Stimulated activated CD4-positive, alpha-beta T cell treated with anti-CD3 and anti-CD28 coated beads, Interleukin-12 subunit alpha, Interleukin-12 subunit beta, amount 100 ng/mL, for 48 hours (primary cell): ENCODE measurements at regions not wholly inside any gene's neighbourhood (a gene's known extent, or its start where the extent isn't known, plus 50 kb on each side); places are given as distances from the start of the nearest gene placed in this dataset.

Source experiments
- DNase-seq, 3 donors: peaks; one replicate each; pipeline ENCODE4 v3.0.0-alpha.2; 2020; ENCODE audit warnings: low read depth in 2 of 3, low spot score in 1 of 3

- peak in 1 of 3 donors; percentile 3 for DNase-seq
Observed at GRCh38 chr4:20395160-20395773, 143.6 kb downstream of the SLIT2 start.

- DNase-seq, result no peak
Observed at GRCh38 chr4:20403290-20403689, 151.6 kb downstream of the SLIT2 start.

DNA sequence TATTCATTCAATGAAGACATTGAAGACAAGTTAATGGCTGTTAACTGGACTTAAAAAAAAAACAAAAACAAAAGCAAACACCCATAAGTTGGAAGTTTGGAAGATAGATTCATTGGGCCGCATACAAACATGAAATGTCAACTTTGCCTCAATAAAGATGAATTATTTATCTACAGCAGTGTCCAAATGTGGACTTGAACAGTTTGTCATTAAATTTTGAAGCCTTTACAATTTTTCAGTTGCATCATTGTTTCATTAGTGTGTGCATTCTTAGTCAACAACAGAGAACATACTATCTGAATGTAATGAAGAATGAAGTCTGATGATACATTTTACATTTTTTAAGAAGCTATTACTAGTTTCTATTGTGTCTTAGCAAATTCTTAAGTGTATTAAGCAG, 152.1 kb downstream of the SLIT2 start:
- DNase-seq, result no peak

DNA sequence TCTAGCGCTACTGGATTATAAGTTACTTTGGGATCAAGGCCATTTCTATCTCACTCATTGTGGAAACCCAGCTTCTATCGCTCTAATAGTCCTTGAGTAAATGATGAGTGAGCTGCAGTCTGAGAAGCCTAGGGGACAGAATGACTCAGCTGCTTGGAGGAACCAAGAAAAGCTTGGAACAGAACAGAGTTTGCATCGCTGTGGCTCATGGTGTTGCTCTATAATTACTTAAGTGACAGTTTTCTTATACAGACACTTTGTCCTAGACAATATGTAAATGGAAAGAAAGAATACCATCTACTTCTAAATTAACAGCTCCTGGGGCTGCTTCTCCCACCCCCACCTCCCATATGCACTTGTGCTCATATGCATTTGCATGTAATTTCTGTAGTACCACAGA, 156.9 kb downstream of the SLIT2 start:
- no peak for DNase-seq

- DNase-seq, result no peak
Observed at GRCh38 chr4:20412072-20412471, 160.4 kb downstream of the SLIT2 start.

DNA sequence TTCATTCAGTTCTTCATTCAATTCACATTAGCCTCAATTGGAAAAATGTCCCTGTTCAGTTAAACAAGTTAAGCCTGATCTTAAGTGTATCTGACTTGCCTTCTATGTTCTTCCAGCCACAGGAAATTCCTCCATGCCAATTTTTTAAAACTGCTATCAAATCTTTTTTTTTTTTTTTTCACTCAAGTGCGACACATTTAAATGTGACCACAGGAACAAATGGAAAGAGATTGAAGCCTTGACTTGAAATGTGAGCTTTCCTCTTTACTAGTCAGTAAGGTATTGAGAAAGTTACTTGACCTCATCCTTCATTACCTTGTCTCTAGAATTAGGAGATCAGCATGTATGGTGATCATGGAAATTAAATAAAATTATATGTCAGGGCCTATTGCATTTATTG, 165.1 kb downstream of the SLIT2 start:
- DNase-seq, result no peak

DNA sequence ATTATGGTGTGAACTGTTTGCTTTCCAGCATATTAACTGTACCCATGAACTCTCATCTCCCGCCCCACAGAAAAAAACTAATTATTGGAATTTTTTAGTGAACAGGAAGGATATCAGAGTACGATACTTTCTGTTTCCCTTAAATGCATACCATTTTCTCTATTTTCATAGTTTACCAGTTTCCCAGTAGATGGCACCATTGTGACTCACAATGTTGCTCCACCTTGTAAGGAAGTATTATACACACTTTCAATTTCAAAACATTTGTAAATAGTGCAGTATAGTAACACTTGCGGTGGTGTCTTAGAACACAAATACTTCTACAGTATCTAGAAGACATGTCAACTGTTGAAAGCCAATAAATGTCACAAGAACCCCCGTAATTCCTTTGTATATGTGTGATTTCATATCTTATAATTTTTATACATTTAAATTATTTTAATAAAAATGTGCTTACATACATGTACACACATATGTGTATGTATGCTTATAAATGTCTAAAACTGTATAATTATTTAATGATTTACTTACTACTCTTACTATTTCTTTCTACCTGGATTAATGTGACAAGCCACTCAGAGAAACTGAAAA, 167.3 kb downstream of the SLIT2 start:
- DNase-seq, result no peak

DNA sequence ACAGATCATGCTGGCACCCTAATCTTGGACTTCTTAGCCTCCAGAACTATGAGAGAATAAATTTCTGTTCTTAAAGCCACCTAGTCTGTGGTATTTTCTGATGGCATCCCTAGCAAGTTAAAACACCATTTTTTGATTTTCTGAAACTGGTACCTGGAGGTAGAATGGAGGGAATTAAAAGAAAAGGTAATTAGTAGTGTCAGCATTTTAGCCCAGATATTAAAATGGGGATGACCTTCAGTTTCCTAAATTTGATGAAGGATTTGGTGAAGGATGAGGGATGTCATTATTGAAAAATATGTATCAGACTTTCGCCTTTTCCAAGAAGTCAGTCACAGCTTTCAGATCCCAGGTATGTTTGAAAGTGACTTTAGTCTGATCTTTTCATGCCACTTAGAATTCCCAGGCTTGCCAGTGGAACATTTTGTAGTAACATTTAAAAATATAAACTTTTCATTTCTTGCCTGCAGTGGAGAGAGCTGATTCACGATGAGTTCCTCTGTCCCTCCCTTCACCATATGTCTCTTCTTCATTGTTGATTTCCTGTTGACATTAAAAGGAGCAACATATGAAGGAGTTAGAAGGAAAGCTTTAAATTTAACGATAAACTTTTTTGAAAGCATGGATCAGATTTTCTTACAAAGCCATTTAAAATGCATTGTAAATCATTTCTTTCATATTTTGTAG, 169.4 kb downstream of the SLIT2 start:
- no peak for DNase-seq

DNA sequence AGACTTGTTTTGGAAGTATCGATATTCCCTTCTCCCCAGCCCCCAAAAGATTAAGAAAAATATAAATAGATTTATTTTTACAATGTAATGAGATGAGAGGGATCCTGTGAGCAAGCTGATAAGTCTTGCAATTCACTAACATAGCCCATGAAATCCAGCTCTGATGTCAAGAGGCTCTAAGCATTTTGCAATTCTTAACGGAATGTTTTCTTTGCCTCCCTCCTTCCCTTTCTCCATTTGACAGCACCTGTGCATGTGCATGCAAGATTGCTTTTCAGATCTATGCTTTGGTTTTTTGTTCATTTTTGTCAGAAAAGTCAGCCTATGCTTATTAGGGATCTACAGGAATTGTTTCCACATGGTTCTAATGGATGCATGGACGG, 169.9 kb downstream of the SLIT2 start:
- DNase-seq, result no peak

DNA sequence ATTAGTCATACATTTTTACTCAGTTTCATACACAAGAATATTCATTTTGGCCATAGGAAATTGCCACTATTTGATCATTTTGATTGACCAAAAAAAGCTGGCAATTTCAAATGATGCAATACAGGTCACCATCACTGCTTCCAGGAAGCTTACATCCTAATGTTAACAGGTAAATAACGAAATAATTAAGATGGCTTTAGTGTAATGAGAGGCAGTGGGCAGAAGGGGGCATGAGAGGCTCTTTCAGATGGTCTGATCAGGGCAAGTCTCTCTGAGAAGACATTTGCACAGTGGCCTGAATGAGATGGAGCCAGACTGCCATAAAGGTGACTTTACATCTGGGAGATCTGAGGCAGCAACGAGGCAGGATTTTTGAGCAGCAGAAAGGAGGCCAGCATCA, 170.7 kb downstream of the SLIT2 start:
- peak; percentile 0 to 14 (median 9) for DNase-seq

DNA sequence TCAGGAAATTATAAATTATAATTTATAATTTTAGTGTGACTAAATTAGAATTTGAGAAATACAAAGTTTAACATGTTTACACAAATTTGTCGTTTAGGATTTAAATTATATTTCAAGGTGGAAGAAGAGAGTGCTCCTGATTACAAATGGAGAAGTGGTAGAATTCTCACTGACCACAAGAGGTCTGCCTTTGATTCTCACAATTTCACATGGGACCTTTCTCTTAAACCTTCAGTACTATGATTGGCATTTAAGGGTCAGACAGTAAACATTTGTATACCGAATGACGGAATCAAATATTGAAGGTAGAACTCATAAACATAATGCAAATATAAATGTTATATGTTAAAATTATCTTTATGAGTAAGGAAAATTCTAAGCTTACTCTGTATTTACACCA, 171.7 kb downstream of the SLIT2 start:
- no peak for DNase-seq

DNA sequence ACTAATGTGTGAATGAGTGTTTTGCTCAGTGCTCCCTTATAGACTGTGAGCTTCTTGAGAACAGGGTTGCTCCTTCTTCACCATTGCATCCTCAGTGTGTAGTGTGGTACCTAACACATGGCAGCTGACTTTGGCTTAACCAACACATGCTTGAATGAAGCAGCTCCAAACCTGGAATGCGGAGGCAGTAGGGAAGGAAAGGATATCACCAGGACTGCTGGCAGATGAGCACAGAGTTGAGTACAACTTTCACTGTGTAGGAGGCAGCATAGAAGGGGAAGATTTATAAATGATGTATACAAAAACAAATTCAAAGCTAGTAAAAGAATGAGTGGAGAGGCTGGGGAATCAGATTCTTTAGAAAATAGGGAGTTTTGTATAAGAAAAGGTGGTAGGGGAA, 174.3 kb downstream of the SLIT2 start:
- DNase-seq, result no peak

DNA sequence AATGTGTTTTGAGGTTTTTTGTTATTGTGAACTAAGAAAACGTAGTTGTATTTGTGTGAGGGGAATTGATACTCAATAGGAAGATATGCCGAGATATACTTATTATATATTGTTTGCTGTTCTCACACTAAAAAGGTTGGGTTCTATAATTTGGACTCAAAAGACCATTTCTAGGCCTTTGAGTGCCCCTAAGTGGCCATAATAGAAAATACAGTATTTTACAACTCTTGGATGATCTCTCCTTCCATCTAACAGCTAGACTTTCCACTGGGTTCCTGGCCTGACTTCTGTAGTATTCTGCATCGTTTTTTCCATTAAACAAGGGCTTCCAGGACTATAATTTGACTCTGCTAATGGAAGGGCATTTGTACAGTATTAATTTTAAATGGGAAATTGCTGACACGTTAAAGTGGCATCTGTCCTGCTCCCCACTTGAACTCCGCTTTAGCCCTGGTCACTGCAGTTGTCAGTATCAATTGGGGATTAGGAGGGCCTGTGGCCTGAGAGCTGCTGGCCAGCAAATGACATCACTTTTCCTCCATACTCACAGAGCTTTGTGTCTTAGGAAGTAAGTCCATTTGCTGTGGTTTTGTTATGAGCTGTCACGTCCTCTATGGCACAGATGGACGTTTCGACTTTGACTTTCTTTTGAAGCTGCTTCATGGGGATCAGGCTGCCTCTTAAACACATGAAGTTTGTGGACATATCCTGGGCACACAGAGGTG, 176.9 kb downstream of the SLIT2 start:
- DNase-seq, result no peak

DNA sequence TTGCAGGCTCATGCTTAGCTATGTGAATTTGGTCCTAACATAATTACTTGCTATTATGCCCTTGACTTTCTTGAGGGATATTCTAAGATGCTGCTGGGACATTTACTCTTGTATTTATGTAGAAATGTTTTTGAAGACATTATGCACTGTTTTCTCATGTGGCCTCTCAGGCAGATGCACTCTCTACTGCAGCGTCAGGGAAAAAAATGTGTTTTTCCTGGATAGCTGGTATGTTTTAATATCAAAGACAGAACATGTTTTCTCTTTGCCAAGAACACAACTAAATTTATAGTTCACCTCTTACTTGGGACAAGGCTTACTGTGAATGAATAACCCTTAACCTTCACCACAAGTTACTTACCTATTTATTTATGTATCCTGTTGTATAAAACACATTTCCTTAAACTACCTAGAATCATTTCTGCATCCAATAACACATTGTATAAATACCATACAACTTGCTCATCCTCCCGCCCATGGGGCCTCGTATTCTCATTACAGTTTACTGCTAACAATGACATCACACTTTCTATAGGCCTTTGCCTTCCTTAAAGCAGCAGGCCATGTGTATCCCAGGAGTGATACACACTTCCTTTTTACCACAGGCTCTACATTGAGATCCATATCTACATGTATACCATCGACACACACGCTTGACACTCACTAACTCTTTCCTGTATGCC, 178.7 kb downstream of the SLIT2 start:
- DNase-seq, result no peak

DNA sequence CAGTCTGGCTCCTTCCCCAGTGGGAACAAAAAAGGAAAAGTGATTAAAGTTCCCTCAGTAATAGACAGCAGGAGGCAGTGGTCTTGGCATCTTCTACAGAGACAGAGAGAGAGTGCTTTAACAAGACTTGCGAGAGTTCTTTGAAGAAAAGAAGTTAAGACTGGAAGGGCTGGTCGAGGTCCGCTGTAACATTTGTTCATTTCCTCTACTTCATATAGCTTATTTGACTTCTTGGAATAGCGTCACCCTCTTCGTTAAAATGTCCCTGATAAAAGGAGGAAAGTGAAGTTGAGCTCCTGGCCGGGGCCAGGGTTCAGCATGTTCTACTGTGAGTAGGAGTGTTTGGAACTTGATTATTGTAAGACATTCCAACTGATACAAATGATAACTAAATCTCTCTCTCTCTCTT, 179.8 kb downstream of the SLIT2 start:
- no peak for DNase-seq

- no peak for DNase-seq
Observed at GRCh38 chr4:20432088-20432487, 180.4 kb downstream of the SLIT2 start.

DNA sequence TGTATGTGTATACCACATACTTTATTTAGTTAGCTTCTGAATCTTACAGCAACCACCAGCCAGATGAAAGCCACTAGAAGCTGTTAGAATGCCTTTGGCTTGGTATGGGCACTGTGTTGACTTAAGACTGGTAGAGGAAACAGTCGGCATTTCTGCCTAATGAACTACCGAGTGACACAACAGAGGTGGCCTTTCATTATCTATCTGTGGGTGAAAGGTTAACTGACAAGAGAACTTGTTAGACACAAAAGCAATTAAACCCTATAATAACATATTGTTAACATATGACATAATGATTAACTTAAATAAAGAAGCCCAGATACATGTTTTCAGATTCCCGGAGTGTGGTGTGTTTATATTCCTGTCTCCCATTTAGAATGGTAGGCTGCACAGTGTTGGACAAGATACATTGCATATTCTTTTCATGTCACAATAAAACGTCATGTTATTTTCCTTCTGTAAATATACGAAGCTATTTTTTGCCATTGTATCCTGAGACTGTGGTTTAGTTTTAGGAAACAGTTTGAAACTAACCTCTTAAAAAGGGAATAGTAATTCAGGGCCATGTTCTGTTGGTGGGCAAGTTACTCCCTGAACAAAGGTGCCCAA, 181.5 kb downstream of the SLIT2 start:
- no peak for DNase-seq

DNA sequence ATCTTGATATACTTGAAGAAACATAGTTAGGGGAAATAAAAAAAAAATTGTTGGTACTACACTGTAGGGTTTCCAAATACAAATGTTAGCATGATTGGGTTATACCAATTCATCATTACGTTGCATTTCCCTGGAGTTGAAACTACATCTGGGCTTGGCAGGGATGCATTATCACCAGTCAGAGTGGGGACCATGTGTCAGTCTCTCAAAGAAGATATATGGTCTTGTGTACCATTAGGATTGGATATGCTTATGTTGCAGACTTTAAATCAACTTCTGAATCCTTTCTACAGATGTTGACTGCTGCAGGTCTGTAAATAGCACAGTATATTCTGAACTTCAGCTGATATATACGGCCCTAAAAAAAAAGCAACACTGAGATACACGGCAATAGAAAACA, 188.5 kb downstream of the SLIT2 start:
- DNase-seq, result no peak

DNA sequence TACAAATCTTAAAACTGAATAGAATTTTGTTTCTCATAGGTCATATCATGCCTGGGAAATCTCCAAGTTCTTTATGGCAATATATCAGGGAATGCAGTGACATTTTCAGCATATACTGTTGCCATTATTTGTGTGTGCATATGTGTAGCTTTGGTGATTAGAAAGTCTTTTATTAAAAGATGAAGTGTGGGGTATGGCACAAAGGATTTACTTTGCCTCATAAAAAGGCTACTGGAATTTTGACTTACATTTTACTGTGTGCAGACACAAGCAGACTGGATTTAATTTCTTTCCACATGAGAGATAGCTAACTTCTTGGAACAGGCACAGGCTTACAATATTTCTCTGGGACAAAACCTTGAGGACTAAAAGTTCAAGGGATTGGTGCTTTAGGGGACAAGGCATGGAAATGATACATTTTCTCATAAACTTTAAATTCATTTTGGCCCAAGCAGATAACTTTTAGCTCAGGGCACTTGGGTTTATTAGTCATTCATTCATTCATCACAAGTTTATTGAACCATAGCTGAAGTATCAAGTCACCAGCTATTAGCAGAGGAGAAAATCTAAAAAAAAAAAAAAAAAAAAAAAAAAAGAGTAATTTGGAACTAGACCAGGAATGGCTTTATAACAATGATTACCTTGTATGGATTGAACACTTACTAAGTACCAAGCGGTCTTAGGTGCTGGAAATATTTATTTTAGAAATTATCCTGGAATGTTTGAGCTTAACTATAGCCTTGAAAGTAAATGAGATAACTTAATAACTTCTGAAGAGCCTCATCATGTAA, 191.5 kb downstream of the SLIT2 start:
- no peak for DNase-seq

DNA sequence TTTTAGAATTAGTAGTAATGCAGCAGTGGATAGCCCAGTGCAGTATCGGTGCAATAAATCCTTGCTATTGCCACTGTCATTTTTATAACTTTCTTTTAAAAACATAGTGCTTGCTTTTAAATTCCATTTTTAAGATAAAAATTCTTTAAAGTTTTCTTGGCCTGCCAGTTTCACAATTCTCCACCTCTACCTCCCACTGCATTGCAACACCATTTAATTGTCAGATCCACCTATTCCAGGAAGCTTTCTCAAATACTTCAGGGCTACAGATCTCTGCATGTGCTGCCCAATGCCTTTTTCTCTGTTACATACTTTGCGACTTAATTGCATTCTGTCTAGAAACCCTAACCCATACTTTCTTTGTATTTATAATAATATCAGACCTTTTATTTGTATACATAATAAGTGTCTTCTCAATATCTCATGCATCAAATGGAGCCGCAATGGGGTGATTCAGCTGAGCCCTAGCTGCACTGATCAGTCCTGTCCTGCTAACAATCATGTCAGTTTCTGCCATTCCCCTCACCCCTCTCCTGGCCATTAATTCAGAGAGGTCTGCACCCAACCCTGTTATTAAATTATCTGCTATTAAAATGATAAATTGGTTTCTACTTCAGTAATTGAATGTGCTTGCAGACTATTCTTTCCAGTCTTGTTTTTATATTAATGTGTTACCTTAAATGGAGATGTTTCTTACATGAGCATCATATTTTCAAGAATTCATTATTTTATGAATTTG, 193.1 kb downstream of the SLIT2 start:
- DNase-seq, result no peak
